HL-60 (cell line): ENCODE measurements at regions not wholly inside any gene's neighbourhood (a gene's known extent, or its start where the extent isn't known, plus 50 kb on each side); places are given as distances from the start of the nearest gene placed in this dataset.

Source experiments
- CTCF ChIP-seq: IDR thresholded peaks from one replicate; pipeline ENCODE4 v1.5.1; 2011; ENCODE audit warnings: low read length, control low read depth, inconsistent platforms; ENCODE audit not compliant: insufficient read depth
- GABPA ChIP-seq: IDR thresholded peaks from 2 replicates; pipeline ENCODE4 v1.6.1; 2012; ENCODE audit warnings: low read depth
- POLR2AphosphoS5 ChIP-seq: IDR thresholded peaks from 2 replicates; pipeline ENCODE4 v1.6.1; 2012; ENCODE audit warnings: low read depth
- REST ChIP-seq: IDR thresholded peaks from 2 replicates; pipeline ENCODE4 v1.6.1; 2012; ENCODE audit warnings: low read depth; ENCODE audit not compliant: insufficient replicate concordance

- TF ChIP-seq CTCF (no peak), REST (no peak), POLR2AphosphoS5 (no peak), GABPA (no peak)
These were observed 244.0 kb upstream of the CHRNA7 start for GRCh38 chr15:31786360-31786759.
